HG02798 (cell line): ENCODE measurements at regions not wholly inside any gene's neighbourhood (a gene's known extent, or its start where the extent isn't known, plus 50 kb on each side); places are given as distances from the start of the nearest gene placed in this dataset.

Experiments
- ATAC-seq: cut with Tn5 transposase; IDR thresholded peaks from one replicate; pipeline ENCODE4 v1.9.1; 2021; ENCODE audit warnings: mild to moderate bottlenecking; ENCODE audit not compliant: unreplicated experiment, poor library complexity

- ATAC-seq = no peak
Observed at GRCh38 chr11:15851051-15851498, 505.3 kb downstream of the SOX6 start.

- ATAC-seq = no peak
Observed at GRCh38 chr11:15852179-15852578, 504.2 kb downstream of the SOX6 start.

GRCh38 chr11:15854245-15854644 is 502.1 kb downstream of the SOX6 start:
- no peak for ATAC-seq

GRCh38 chr11:15858881-15859280 is 497.5 kb downstream of the SOX6 start:
- ATAC-seq = no peak

- ATAC-seq = no peak
Observed at GRCh38 chr11:15859411-15859810, 496.9 kb downstream of the SOX6 start.

- no peak for ATAC-seq
Observed at GRCh38 chr11:15861256-15861655, 495.1 kb downstream of the SOX6 start.

- no peak for ATAC-seq
Observed at GRCh38 chr11:15863411-15863810, 492.9 kb downstream of the SOX6 start.

GRCh38 chr11:15864026-15864805 is 492.1 kb downstream of the SOX6 start:
- no peak for ATAC-seq

- ATAC-seq = no peak
Observed at GRCh38 chr11:15865212-15865987, 490.9 kb downstream of the SOX6 start.

- ATAC-seq = no peak
Observed at GRCh38 chr11:15867871-15868270, 488.5 kb downstream of the SOX6 start.

GRCh38 chr11:15870911-15871310 is 485.4 kb downstream of the SOX6 start:
- no peak for ATAC-seq

- no peak for ATAC-seq
Observed at GRCh38 chr11:15871904-15872626, 484.3 kb downstream of the SOX6 start.

GRCh38 chr11:15873501-15873900 is 482.8 kb downstream of the SOX6 start:
- ATAC-seq = no peak

GRCh38 chr11:15874704-15875103 is 481.6 kb downstream of the SOX6 start:
- no peak for ATAC-seq

GRCh38 chr11:15875393-15875792 is 481.0 kb downstream of the SOX6 start:
- no peak for ATAC-seq

- ATAC-seq = no peak
Observed at GRCh38 chr11:15875943-15876342, 480.4 kb downstream of the SOX6 start.

- ATAC-seq = peak; percentile 46
Observed at GRCh38 chr11:15878756-15879155, 477.6 kb downstream of the SOX6 start.

GRCh38 chr11:15880291-15880690 is 476.1 kb downstream of the SOX6 start:
- no peak for ATAC-seq

- no peak for ATAC-seq
Observed at GRCh38 chr11:15882876-15883454, 473.4 kb downstream of the SOX6 start.

- no peak for ATAC-seq
Observed at GRCh38 chr11:15883455-15883920, 472.9 kb downstream of the SOX6 start.
